GM19463 (cell line): ENCODE measurements at regions not wholly inside any gene's neighbourhood (a gene's known extent, or its start where the extent isn't known, plus 50 kb on each side); places are given as distances from the start of the nearest gene placed in this dataset.

Experiments
- ATAC-seq: cut with Tn5 transposase; IDR thresholded peaks from one replicate; pipeline ENCODE4 v1.9.1; 2021; ENCODE audit warnings: mild to moderate bottlenecking, moderate library complexity; ENCODE audit not compliant: unreplicated experiment

GRCh38 chr11:35076201-35077100, 62.5 kb upstream of the CD44 start:
- ATAC-seq: no peak

DNA sequence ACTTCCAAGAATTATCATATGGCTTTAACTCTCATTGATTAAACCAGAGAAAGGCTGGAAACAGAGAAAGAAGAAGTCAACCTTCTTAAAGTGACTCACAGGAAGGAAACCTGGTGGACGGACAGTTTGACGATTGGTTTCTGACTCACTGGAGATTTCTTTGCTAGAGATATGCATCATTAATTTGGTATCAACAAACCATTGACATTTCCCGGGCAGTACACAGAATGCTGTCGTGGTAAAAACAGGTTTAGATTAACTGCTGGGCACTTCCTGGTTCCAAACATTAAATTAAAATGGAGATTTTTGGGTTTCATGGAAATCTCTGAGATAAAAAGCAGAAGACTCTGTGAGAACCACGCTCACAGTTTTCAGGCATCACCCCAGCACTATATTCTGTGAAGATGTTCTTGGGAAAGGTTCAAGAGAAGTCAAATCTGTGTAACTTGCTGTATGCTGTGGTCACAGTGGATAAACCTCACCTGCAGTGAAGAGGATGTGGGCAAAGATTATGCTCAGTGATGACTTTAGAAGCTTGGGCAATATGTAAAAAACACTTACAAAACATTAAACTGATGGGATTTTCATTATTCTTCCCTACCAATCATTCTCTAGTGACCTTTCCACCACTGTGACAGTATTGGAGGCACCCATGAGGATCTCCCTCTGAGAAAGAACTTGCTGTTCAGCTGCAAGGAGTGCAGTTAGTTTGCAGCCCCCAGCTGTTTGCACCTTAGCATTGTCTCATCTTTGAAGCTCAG, 61.1 kb upstream of the CD44 start:
- peak; percentile 43 for ATAC-seq

- ATAC-seq: no peak
Observed at GRCh38 chr11:35078470-35078735, 60.6 kb upstream of the CD44 start.

DNA sequence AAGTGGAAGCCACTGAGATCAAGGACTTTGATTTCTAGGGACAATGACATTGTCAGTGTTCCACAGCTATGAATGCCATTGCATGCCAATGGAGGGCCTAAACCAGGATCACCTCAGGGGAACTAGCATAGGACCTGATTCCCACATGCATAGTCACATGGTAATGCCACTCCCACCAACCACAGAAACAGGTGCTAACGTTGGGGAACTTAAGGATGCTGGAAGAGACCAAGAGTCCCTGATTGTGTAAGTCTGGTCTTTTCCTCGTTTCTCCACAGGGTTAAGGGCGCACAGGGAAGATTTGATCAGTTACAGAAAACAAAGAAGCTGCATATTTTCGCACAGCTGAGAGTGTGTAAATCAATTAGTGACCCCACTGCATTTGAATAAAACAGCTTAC, 59.4 kb upstream of the CD44 start:
- ATAC-seq: no peak

- peak; percentile 67 for ATAC-seq
Observed at GRCh38 chr11:35082321-35083180, 56.4 kb upstream of the CD44 start.

DNA sequence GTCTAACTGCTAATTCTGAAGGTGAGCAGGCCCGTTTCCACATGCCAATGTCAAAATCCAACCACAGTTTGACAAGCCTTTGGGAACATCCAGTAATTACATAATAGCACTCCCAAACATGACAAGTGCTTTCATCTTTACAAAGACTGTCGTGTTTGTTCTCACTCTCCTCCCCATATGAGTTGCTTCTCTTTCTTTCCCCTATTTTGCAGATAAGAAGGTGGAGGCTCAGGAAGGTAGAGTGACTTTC, 55.9 kb upstream of the CD44 start:
- ATAC-seq: no peak

DNA sequence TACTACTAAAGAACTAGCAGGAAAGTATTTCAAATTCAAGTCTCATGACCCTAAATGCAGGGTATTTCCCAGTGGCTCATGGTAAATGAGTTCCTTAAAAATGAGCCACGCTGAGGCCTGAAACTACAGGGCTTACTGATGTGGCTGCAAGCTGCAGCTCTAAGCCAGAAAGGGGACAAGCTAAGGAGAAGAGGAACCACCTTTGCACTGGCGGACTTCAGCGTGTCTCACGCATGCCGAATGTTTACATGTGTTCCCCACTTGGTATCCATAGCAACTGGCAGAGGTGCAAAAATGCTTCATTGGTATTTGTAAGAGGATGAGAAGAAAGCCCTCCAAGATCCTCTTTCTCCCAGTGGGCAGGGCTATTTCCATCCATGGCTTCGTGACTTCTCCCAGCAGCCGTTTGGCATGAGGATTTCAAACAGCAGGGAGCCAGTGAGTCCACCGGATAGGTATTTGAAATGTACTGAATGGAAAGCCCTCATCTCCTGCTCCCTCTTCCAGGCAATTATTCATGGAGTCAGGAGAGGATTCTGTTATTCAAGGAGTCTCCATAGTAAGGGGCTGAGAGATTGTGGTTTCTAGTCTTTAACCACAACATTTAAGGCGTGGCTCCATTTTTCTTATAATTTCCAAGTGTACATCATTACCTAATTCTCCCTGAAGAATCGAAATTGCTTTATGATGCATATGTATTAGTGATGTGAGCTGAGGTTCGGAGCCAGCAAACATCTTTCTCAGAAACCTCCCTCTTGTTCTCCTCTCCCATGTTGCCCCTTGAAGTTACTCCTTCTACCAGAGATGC, 55.3 kb upstream of the CD44 start:
- ATAC-seq: peak; percentile 64

DNA sequence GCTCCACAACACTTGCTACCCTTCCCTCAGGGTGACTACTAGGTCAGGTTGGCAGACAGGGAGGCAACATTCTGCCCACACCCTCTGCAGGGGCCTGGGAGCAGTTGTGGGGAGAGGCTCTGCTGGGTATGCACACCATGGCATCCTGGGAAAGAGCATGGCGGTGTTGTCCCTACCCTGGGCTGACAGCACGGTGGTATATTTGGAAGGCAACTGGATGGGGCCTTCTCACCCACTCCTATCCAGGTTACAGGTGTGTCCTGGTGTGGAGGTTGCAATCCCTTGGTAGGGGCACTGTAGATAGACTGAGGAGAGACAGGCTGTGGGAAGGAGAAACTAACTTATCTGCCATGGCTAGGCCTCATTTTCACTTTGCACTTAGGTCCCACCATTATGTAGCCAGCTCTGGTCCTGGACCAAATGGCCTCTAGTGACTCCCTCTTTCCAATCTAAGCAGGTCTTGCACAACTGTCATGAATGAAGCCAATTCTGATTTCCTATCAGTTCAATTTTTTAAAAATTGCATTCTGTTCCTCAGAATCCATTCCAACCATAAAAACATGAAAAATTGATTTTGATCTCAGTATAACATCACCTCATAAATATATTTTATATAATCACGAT, 54.0 kb upstream of the CD44 start:
- no peak for ATAC-seq

DNA sequence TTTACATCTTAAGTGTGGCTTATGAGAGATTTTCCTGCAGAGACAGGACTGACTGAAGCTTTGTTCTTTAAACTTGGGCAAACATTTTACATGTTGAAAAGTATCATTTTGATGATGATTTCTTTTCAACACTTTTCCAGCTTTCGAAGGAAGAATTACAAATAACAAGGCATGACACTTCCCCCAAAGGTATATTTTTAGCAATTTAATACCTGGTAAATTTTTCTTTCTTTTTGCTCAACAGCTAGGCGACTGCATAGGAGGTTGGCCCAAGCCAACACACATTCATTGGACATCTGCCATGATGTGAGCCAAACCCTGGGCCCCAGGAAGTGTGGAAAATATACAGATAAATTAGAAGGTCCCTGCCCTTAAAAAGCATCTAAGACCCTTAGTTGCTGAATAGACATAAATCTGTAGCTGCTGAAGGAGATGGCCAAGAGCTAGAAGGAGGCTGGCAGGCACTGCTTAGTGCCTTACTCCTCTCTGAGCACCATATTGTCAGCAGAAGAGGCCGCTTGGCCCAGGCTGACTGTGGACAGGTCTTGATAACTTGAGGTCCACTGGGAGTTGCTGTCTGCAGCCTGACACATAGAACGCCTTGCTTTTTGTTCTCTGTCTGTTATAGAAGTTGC, 53.3 kb upstream of the CD44 start:
- no peak for ATAC-seq

DNA sequence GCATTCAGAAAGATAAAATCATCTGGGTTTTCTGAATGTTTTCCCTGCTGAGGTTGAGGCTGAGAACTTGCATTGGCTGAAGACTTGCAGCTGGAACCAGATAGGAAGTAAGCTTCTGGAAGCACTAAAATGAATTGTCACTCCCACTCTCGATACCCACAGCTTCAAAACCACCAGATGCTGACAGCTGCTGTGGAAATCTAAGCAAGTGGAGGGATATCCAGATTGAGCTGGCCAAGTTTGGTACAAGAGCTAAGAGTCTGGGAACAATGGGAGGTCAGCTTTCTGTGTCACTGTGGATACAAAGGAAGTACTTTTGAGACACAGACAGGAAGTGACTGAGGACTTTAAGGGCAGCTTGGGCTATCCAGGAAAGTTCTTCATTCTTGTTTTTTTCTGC, 51.3 kb upstream of the CD44 start:
- no peak for ATAC-seq

DNA sequence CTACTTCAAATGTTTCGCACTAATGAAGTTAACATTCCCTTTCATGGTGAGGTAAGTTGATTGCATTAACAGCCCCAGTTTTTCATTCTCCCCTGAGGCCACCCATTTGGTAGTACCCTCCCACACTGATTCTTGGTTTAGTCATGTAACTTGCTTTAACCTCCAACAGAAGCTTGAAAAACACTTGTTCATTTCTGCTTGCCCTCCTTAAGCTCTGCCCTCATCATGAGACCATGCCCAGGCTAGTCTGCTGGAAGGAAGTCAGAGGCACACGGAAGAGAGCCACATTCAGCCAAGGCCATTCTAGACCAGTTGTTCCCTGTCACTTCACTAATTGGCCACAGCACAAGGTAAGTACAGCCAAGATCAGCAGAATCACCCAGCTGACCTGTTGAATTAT, 50.7 kb upstream of the CD44 start:
- no peak for ATAC-seq

GRCh38 chr11:35088676-35089075, 50.3 kb upstream of the CD44 start:
- no peak for ATAC-seq
